CD8-positive, alpha-beta memory T cell (primary cell): ENCODE measurements at regions not wholly inside any gene's neighbourhood (a gene's known extent, or its start where the extent isn't known, plus 50 kb on each side); places are given as distances from the start of the nearest gene placed in this dataset.

Experiments used
- CTCF ChIA-PET: fragments of 350-600 bp; sonication (Branson Sonifier 250); formaldehyde crosslinking; loops from one replicate; lab custom pipeline; 2021; ENCODE audit warnings: antibody characterized with exemption; lab: Charles Lee
- POLR2A ChIA-PET: fragments of 350-600 bp; sonication (Branson Sonifier 250); formaldehyde crosslinking; loops from one replicate; lab custom pipeline; 2021; ENCODE audit warnings: antibody characterized with exemption; lab: Charles Lee
- DNase-seq, 5 donors: peaks; one replicate each; pipeline versions ENCODE4 v3.0.0 to v3.0.0-alpha.2; 2020 to 2022; ENCODE audit warnings: mixed read lengths in 1 of 5
- H3K27ac ChIP-seq: one replicate; pipeline ENCODE4 v1.7.0; 2013; ENCODE audit warnings: low read depth, mild to moderate bottlenecking, low read length, moderate library complexity
- H3K27me3 ChIP-seq: 2 replicates; pipeline ENCODE4 v1.7.0; 2013; ENCODE audit warnings: low read length, mild to moderate bottlenecking; ENCODE audit not compliant: insufficient read depth, poor library complexity, severe bottlenecking
- H3K36me3 ChIP-seq: 2 replicates; pipeline ENCODE4 v1.7.0; 2013; ENCODE audit warnings: mild to moderate bottlenecking, low read length, moderate library complexity; ENCODE audit not compliant: insufficient read depth
- H3K4me1 ChIP-seq: 2 replicates; pipeline ENCODE4 v1.7.0; 2013; ENCODE audit warnings: mild to moderate bottlenecking, low read length, moderate library complexity; ENCODE audit not compliant: insufficient read depth
- H3K4me3 ChIP-seq: 2 replicates; pipeline ENCODE4 v1.7.0; 2013; ENCODE audit warnings: mild to moderate bottlenecking, low read length
- H3K9me3 ChIP-seq: 2 replicates; pipeline ENCODE4 v1.7.0; 2013; ENCODE audit warnings: mild to moderate bottlenecking, low read length
- H3K27ac Mint-ChIP-seq, 8 donors: one replicate each; pipeline ENCODE4 v1.8.0; 2020 to 2021; ENCODE audit warnings: mixed read lengths in 8 of 8, mild to moderate bottlenecking in 6 of 8, inconsistent platforms in 3 of 8, moderate library complexity in 3 of 8
- H3K27me3 Mint-ChIP-seq, 2 donors: one replicate each; pipeline ENCODE4 v1.8.0; 2020 to 2021; ENCODE audit warnings: mixed read lengths in 2 of 2, mild to moderate bottlenecking in 1 of 2, moderate library complexity in 1 of 2
- H3K36me3 Mint-ChIP-seq, 3 donors: one replicate each; pipeline ENCODE4 v1.8.0; 2020 to 2021; ENCODE audit warnings: mixed read lengths in 3 of 3, inconsistent platforms in 1 of 3, mild to moderate bottlenecking in 1 of 3
- H3K4me1 Mint-ChIP-seq, 3 donors: one replicate each; pipeline ENCODE4 v1.8.0; 2020 to 2021; ENCODE audit warnings: mixed read lengths in 3 of 3, inconsistent platforms in 1 of 3, mild to moderate bottlenecking in 1 of 3
- H3K4me3 Mint-ChIP-seq, 7 donors: one replicate each; pipeline ENCODE4 v1.8.0; 2020 to 2021; ENCODE audit warnings: mixed read lengths in 7 of 7, mild to moderate bottlenecking in 6 of 7, moderate library complexity in 4 of 7, inconsistent platforms in 2 of 7
- H3K9me3 Mint-ChIP-seq, 5 donors: one replicate each; pipeline ENCODE4 v1.8.0; 2020 to 2022; ENCODE audit warnings: mixed read lengths in 5 of 5, mild to moderate bottlenecking in 3 of 5, moderate library complexity in 2 of 5, inconsistent platforms in 1 of 5

GRCh38 chr5:166962461-166962860 lies 1329.0 kb upstream of the WWC1 start:
- H3K27ac Mint-ChIP-seq = no peak overlapping the region
- H3K4me1 Mint-ChIP-seq = no peaks in the 10 kb centered on the region
- DNase-seq = no peak
- Histone ChIP-seq H3K27me3 (no peaks in the 10 kb centered on the region), H3K9me3 (no peaks in the 10 kb centered on the region), H3K4me3 (no peak overlapping the region), H3K27ac (no peak overlapping the region), H3K36me3 (no peaks in the 10 kb centered on the region), H3K4me1 (no peaks in the 10 kb centered on the region)
- POLR2A ChIA-PET = no interaction called here
- no peaks in the 10 kb centered on the region for H3K27me3 Mint-ChIP-seq
- no peaks in the 10 kb centered on the region for H3K36me3 Mint-ChIP-seq
- H3K4me3 Mint-ChIP-seq = no peak overlapping the region
- CTCF ChIA-PET = no interaction called here
- peaks cover 3 to 24% (median 9%) of the 10 kb centered on the region in 5 donors for H3K9me3 Mint-ChIP-seq

- ChIA-PET CTCF (no interaction called here), POLR2A (no interaction called here)
- Histone ChIP-seq H3K4me1 (no peaks in the 10 kb centered on the region), H3K9me3 (no peaks in the 10 kb centered on the region), H3K27ac (no peak overlapping the region), H3K4me3 (no peak overlapping the region), H3K36me3 (no peaks in the 10 kb centered on the region), H3K27me3 (no peaks in the 10 kb centered on the region)
- peaks cover 3 to 24% (median 9%) of the 10 kb centered on the region in 5 donors for H3K9me3 Mint-ChIP-seq
- DNase-seq = no peak
- H3K4me3 Mint-ChIP-seq = no peak overlapping the region
- H3K4me1 Mint-ChIP-seq = no peaks in the 10 kb centered on the region
- H3K27me3 Mint-ChIP-seq = no peaks in the 10 kb centered on the region
- H3K36me3 Mint-ChIP-seq = no peaks in the 10 kb centered on the region
- H3K27ac Mint-ChIP-seq = no peak overlapping the region
These were observed 1327.8 kb upstream of the WWC1 start for GRCh38 chr5:166963596-166963995.

GRCh38 chr5:166977911-166978422 lies 1313.5 kb upstream of the WWC1 start:
- Histone ChIP-seq H3K4me1 (no peaks in the 10 kb centered on the region), H3K36me3 (no peaks in the 10 kb centered on the region), H3K4me3 (no peak overlapping the region), H3K27ac (no peak overlapping the region), H3K27me3 (no peaks in the 10 kb centered on the region), H3K9me3 (no peaks in the 10 kb centered on the region)
- H3K27ac Mint-ChIP-seq = no peak overlapping the region
- CTCF ChIA-PET = no interaction called here
- no peak overlapping the region for H3K4me3 Mint-ChIP-seq
- H3K27me3 Mint-ChIP-seq = peaks cover 0 to 8% of the 10 kb centered on the region in 2 donors
- POLR2A ChIA-PET = no interaction called here
- H3K9me3 Mint-ChIP-seq = peaks cover 0 to 12% (median 5%) of the 10 kb centered on the region in 5 donors
- no peaks in the 10 kb centered on the region for H3K36me3 Mint-ChIP-seq
- DNase-seq = no peak
- H3K4me1 Mint-ChIP-seq = no peaks in the 10 kb centered on the region

- H3K36me3 Mint-ChIP-seq = no peaks in the 10 kb centered on the region
- peaks cover 0 to 10% (median 5%) of the 10 kb centered on the region in 5 donors for H3K9me3 Mint-ChIP-seq
- H3K27me3 Mint-ChIP-seq = peaks cover 0 to 6% of the 10 kb centered on the region in 2 donors
- Histone ChIP-seq H3K4me1 (no peaks in the 10 kb centered on the region), H3K27ac (no peak overlapping the region), H3K27me3 (no peaks in the 10 kb centered on the region), H3K9me3 (no peaks in the 10 kb centered on the region), H3K4me3 (no peak overlapping the region), H3K36me3 (no peaks in the 10 kb centered on the region)
- no peak overlapping the region for H3K27ac Mint-ChIP-seq
- peak overlapping the region in 5 of 7 donors; percentile 16 to 63 (median 57) for H3K4me3 Mint-ChIP-seq
- DNase-seq = no peak
- CTCF ChIA-PET = no interaction called here
- POLR2A ChIA-PET = interaction anchor here (0.6 kb wide), 1 partner anchor 1349 kb away, joined by 3 read pairs; no protein-coding TSS in a partner anchor
- no peaks in the 10 kb centered on the region for H3K4me1 Mint-ChIP-seq
These were observed 1312.0 kb upstream of the WWC1 start for GRCh38 chr5:166979307-166979895.

GRCh38 chr5:166980666-166981065 lies 1310.8 kb upstream of the WWC1 start:
- Mint-ChIP-seq H3K27me3 (peaks cover 0 to 6% of the 10 kb centered on the region in 2 donors), H3K4me3 (peak overlapping the region in 1 of 7 donors; percentile 9), H3K36me3 (no peaks in the 10 kb centered on the region), H3K4me1 (no peaks in the 10 kb centered on the region), H3K9me3 (peaks cover 0 to 7% (median 5%) of the 10 kb centered on the region in 5 donors), H3K27ac (no peak overlapping the region)
- H3K9me3 ChIP-seq = no peaks in the 10 kb centered on the region
- POLR2A ChIA-PET = no interaction called here
- H3K4me3 ChIP-seq = no peak overlapping the region
- H3K4me1 ChIP-seq = no peaks in the 10 kb centered on the region
- no peak overlapping the region for H3K27ac ChIP-seq
- H3K27me3 ChIP-seq = no peaks in the 10 kb centered on the region
- no peak for DNase-seq
- H3K36me3 ChIP-seq = no peaks in the 10 kb centered on the region
- CTCF ChIA-PET = no interaction called here

- H3K4me3 ChIP-seq = no peak overlapping the region
- Mint-ChIP-seq H3K9me3 (peaks cover 0 to 6% (median 2%) of the 10 kb centered on the region in 5 donors), H3K4me1 (no peaks in the 10 kb centered on the region), H3K27me3 (peaks cover 0 to 6% of the 10 kb centered on the region in 2 donors), H3K4me3 (no peak overlapping the region), H3K27ac (no peak overlapping the region), H3K36me3 (no peaks in the 10 kb centered on the region)
- no peak overlapping the region for H3K27ac ChIP-seq
- DNase-seq = no peak
- H3K36me3 ChIP-seq = no peaks in the 10 kb centered on the region
- ChIA-PET POLR2A (no interaction called here), CTCF (no interaction called here)
- no peaks in the 10 kb centered on the region for H3K4me1 ChIP-seq
- H3K27me3 ChIP-seq = no peaks in the 10 kb centered on the region
- no peaks in the 10 kb centered on the region for H3K9me3 ChIP-seq
These were observed 1309.2 kb upstream of the WWC1 start for GRCh38 chr5:166982226-166982625.

- DNase-seq = no peak
- Mint-ChIP-seq H3K27me3 (no peaks in the 10 kb centered on the region), H3K27ac (no peak overlapping the region), H3K36me3 (no peaks in the 10 kb centered on the region), H3K9me3 (peaks cover 0 to 18% (median 7%) of the 10 kb centered on the region in 5 donors), H3K4me1 (no peaks in the 10 kb centered on the region), H3K4me3 (no peak overlapping the region)
- no peak overlapping the region for H3K4me3 ChIP-seq
- CTCF ChIA-PET = no interaction called here
- no peaks in the 10 kb centered on the region for H3K36me3 ChIP-seq
- H3K27me3 ChIP-seq = no peaks in the 10 kb centered on the region
- H3K4me1 ChIP-seq = no peaks in the 10 kb centered on the region
- POLR2A ChIA-PET = no interaction called here
- H3K27ac ChIP-seq = no peak overlapping the region
- no peaks in the 10 kb centered on the region for H3K9me3 ChIP-seq
These were observed 1299.8 kb upstream of the WWC1 start for GRCh38 chr5:166991601-166992000.

GRCh38 chr5:166992108-166992507 lies 1299.3 kb upstream of the WWC1 start:
- POLR2A ChIA-PET = no interaction called here

More at GRCh38 chr5:166992108-166992507, 1299.3 kb upstream of the WWC1 start:
- CTCF ChIA-PET = no interaction called here
- Mint-ChIP-seq H3K27me3 (no peaks in the 10 kb centered on the region), H3K4me3 (no peak overlapping the region), H3K36me3 (no peaks in the 10 kb centered on the region), H3K4me1 (no peaks in the 10 kb centered on the region), H3K27ac (no peak overlapping the region), H3K9me3 (peaks cover 0 to 18% (median 8%) of the 10 kb centered on the region in 5 donors)
- H3K27me3 ChIP-seq = no peaks in the 10 kb centered on the region
- no peak overlapping the region for H3K4me3 ChIP-seq
- no peaks in the 10 kb centered on the region for H3K9me3 ChIP-seq
- no peaks in the 10 kb centered on the region for H3K36me3 ChIP-seq
- no peak overlapping the region for H3K27ac ChIP-seq
- no peaks in the 10 kb centered on the region for H3K4me1 ChIP-seq
- DNase-seq = no peak
